ENCODE measurements at regions not wholly inside any gene's neighbourhood (a gene's known extent, or its start where the extent isn't known, plus 50 kb on each side); places are given as distances from the start of the nearest gene placed in this dataset.

DNA sequence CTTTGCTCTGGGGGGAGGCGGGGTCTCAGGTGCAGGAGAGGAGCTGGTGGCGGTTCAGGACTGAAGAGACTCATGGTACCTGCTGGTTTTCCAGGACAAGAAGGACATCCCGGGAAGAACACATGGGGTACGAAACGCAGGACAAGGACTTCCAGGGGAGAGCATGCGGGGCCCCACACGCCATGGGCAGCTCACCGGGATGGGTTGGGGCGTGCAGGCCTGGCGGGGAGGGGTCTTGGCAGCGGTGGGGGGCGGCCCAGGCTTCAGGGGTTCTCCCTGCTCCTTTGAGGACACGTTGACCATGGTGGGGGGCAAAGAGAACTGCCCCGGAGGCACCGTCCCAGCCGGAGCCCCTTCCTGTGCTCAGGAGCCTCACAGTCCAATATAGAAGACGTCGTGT is 673.2 kb downstream of the BRD1 start:
- TF ChIP-seq CTCF (IDR thresholded peaks at IDR 0.05 in 8 of 11, conservative IDR thresholded peaks at IDR 0.05 in 3 of 11), result no peak
- TF ChIP-seq POLR2A (IDR thresholded peaks at IDR 0.05), result no peak
- TF ChIP-seq POLR2AphosphoS5 (IDR thresholded peaks at IDR 0.05), result no peak

All from spleen (tissue), 7 donors.